ENCODE measurements at regions not wholly inside any gene's neighbourhood (a gene's known extent, or its start where the extent isn't known, plus 50 kb on each side); places are given as distances from the start of the nearest gene placed in this dataset.

- TF ChIP-seq ZNF281 (CRISPR knock-in tag; IDR thresholded peaks at IDR 0.05; ENCODE audit: borderline replicate concordance) (no peak), ZNF558 (CRISPR knock-in tag; IDR thresholded peaks at IDR 0.05; ENCODE audit: borderline replicate concordance) (no peak), ZFP62 (CRISPR knock-in tag; IDR thresholded peaks at IDR 0.05) (no peak)
Observed at GRCh38 chr13:75202981-75203380, 279.0 kb downstream of the TBC1D4 start (continued).

- FAIRE-seq (no peak), ATAC-seq (no peak), DNase-seq (ENCODE audit: low spot score) (no peak)
- no peaks in the 10 kb centered on the region for H3K4me1 ChIP-seq (ENCODE audit: insufficient read depth, low read length)
- intact Hi-C loops (cut with micrococcal nuclease; ENCODE audit: unreplicated experiment), result no loop called here
- TF ChIP-seq FUBP1 (CRISPR knock-in tag; IDR thresholded peaks at IDR 0.05; ENCODE audit: borderline replicate concordance) (no peak), CBX5 (CRISPR knock-in tag; IDR thresholded peaks at IDR 0.05; ENCODE audit: borderline replicate concordance) (no peak)
- in situ Hi-C loops (cut with HindIII; ENCODE audit: extremely low pct_ligation_motif_present, low pct_unique_long_range_greater_than_20kb), result no loop called here
- no peak overlapping the region for H3K9ac ChIP-seq (ENCODE audit: insufficient read depth, low read depth, low read length)
- no peak overlapping the region for H2AFZ ChIP-seq (ENCODE audit: low read length)
- WGBS (ENCODE audit: low lambda C conversion rate), result 5% methylated on average over 4 of the region's 4 CpGs
- no peaks in the 10 kb centered on the region for H3K36me3 ChIP-seq (replicated peaks in 1 of 2; ENCODE audit: control insufficient read depth in 1 of 2, insufficient read depth in 2 of 2, low read length in 2 of 2)
- no peak overlapping the region for H3K4me3 ChIP-seq (replicated peaks in 1 of 3; ENCODE audit: insufficient read depth in 1 of 3, low read depth in 2 of 3, low read length in 3 of 3)
- H4K20me1 ChIP-seq (ENCODE audit: insufficient read depth, low read length), result no peaks in the 10 kb centered on the region
- peaks cover 0 to 4% of the 10 kb centered on the region in 2 experiments; a peak in 1 of 5 replicates for H3K27me3 ChIP-seq (ENCODE audit: control insufficient read depth in 1 of 2, insufficient read depth in 2 of 2, low read length in 2 of 2)
- CTCF ChIA-PET (ENCODE audit: low intra/inter-chr PET ratio, low total read pairs), result no interaction called here
- H3K4me2 ChIP-seq (ENCODE audit: low read depth, low read length), result no peak overlapping the region
- POLR2A ChIA-PET, result no interaction called here
- H3K79me2 ChIP-seq (ENCODE audit: insufficient read depth, low read length), result no peaks in the 10 kb centered on the region
- H3K9me3 ChIP-seq (ENCODE audit: low read length), result no peaks in the 10 kb centered on the region
- BruUV-seq (replicated peaks), result no TSS peak
- no peak overlapping the region for H3K27ac ChIP-seq (ENCODE audit: extremely low read length, insufficient read depth, low read length)
Observed at GRCh38 chr13:75197803-75198202, 284.2 kb downstream of the TBC1D4 start.
